HG03520 (cell line): ENCODE measurements at regions not wholly inside any gene's neighbourhood (a gene's known extent, or its start where the extent isn't known, plus 50 kb on each side); places are given as distances from the start of the nearest gene placed in this dataset.

Source experiments
- ATAC-seq: cut with Tn5 transposase; IDR thresholded peaks from one replicate; pipeline ENCODE4 v1.9.1; 2021; ENCODE audit warnings: mild to moderate bottlenecking, moderate library complexity; ENCODE audit not compliant: unreplicated experiment

- ATAC-seq, result no peak
Observed at GRCh38 chr22:48855013-48855412, 972.7 kb downstream of the BRD1 start.

- ATAC-seq, result no peak
Observed at GRCh38 chr22:48853627-48854240, 973.9 kb downstream of the BRD1 start.

GRCh38 chr22:48851933-48852549, 975.6 kb downstream of the BRD1 start:
- ATAC-seq, result no peak

GRCh38 chr22:48850658-48851287, 976.9 kb downstream of the BRD1 start:
- no peak for ATAC-seq

- no peak for ATAC-seq
Observed at GRCh38 chr22:48849963-48850657, 977.6 kb downstream of the BRD1 start.

GRCh38 chr22:48849219-48849912, 978.3 kb downstream of the BRD1 start:
- no peak for ATAC-seq

GRCh38 chr22:48846200-48846599, 981.5 kb downstream of the BRD1 start:
- no peak for ATAC-seq

GRCh38 chr22:48845356-48845936, 982.2 kb downstream of the BRD1 start:
- no peak for ATAC-seq

- no peak for ATAC-seq
Observed at GRCh38 chr22:48844056-48844675, 983.5 kb downstream of the BRD1 start.

GRCh38 chr22:48843640-48844039, 984.0 kb downstream of the BRD1 start:
- no peak for ATAC-seq

GRCh38 chr22:48842976-48843375, 984.7 kb downstream of the BRD1 start:
- no peak for ATAC-seq

- ATAC-seq, result no peak
Observed at GRCh38 chr22:48842583-48842945, 985.1 kb downstream of the BRD1 start.

- no peak for ATAC-seq
Observed at GRCh38 chr22:48841881-48842582, 985.6 kb downstream of the BRD1 start.

GRCh38 chr22:48840112-48840949, 987.3 kb downstream of the BRD1 start:
- ATAC-seq, result no peak

GRCh38 chr22:48838846-48839730, 988.6 kb downstream of the BRD1 start:
- no peak for ATAC-seq

GRCh38 chr22:48838376-48838775, 989.3 kb downstream of the BRD1 start:
- no peak for ATAC-seq

GRCh38 chr22:48837341-48837935, 990.2 kb downstream of the BRD1 start:
- ATAC-seq, result no peak
